Islet of Langerhans (tissue), 1 donor: ENCODE measurements at regions not wholly inside any gene's neighbourhood (a gene's known extent, or its start where the extent isn't known, plus 50 kb on each side); places are given as distances from the start of the nearest gene placed in this dataset.
A peak's percentile ranks its signal among the peaks of the same experiment; 100 is the strongest.

Source experiments
- FAIRE-seq: peaks from one replicate; lab custom pipeline; 2011; peaks lifted over from hg19 to GRCh38; lab: Jason Lieb, UNC

DNA sequence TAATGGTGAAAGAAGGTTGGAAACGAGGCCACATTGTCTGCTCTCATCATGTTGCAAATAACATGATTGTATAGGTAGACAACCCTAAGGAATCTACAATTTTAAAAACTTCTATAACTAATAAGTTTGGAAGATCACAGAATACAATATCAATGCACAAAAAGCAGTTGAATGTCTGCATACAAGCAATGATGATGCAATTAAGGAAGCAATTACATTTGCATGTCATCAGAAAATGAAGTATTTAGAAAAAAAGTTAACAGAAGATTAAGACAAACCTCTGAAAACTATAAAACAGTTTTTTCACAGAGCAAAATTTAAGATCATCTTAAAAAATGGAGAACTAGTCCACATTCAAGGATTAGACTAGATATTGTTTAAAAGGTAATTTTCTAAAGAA, 181.1 kb downstream of the METTL4 start:
- no peak for FAIRE-seq

GRCh38 chr18:2391470-2391869, 179.8 kb downstream of the METTL4 start:
- FAIRE-seq: no peak

- FAIRE-seq: no peak
Measured at GRCh38 chr18:2392446-2392845, 178.9 kb downstream of the METTL4 start.

DNA sequence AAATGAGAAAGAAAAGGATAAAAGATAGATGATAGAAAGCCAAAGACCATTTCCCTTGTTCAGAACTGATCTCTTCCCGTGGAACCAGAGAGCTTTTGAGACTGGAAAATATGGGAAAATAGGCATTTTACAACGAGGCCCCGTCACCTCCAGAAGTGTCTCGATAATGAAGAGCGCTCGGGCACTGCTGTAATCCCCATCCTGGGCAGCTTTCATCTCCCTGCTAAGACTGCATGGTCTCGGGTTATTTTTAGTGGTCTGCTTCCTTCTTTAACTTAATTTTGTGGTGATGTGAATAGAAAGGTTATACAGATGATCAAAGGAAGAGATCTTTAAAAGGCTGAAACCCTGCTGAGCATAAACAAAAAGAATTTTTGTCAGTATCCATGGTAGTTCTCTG, 176.6 kb downstream of the METTL4 start:
- FAIRE-seq: no peak

DNA sequence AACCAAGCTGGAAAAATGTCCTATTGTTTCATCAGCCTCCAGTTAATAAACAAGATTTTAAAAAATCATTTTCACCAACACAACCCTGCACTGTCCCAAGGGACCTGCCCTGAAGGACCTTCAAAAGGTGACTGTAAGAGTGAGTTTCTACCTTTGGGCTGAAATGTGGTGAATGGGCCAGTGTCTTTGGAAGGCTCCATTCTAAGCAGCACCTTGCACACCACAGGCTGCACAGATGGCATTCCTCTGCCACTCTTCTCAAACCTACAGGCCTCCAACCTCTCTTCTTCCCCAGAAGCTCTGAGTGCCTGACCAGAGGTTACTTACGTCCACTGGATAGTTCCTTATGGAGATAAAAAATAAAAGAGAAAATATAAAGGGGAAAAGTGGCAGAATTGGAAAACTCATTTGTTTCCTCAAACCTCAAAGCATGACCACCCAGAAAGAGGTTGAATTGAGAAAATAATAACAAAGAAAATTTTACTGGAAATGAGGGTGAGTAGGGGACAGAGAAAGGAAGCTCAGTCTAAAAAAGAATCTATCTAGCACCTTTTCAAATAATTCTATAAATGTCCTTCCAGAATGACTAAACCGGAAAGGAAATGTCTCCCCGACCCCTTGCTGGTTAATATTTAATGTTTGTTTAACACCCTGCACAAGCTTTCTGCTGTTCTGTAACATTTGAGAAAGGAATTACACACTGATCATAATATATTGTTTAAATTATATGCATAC, 175.7 kb downstream of the METTL4 start:
- no peak for FAIRE-seq

GRCh38 chr18:2396162-2396505, 175.2 kb downstream of the METTL4 start:
- no peak for FAIRE-seq

GRCh38 chr18:2400701-2401196, 170.6 kb downstream of the METTL4 start:
- FAIRE-seq: no peak

DNA sequence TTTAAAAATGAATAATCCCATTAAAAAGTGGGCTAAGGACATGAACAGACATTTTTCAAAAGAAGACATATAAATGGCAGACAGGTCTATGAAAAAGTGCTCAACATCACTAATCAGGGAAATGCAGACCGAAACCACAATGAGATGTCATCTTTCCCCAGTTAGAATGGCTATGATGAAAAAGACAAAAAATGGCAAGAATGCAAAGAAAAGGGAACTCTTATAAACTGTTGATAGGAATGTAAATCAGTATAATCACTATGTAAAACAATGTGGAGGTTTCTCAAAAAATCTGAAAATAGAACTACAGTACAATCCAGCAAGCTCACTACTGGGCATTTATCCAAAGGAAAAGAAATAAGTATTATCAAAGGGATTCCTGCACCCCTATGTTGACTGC, 169.2 kb downstream of the METTL4 start:
- FAIRE-seq: peak; percentile 76

DNA sequence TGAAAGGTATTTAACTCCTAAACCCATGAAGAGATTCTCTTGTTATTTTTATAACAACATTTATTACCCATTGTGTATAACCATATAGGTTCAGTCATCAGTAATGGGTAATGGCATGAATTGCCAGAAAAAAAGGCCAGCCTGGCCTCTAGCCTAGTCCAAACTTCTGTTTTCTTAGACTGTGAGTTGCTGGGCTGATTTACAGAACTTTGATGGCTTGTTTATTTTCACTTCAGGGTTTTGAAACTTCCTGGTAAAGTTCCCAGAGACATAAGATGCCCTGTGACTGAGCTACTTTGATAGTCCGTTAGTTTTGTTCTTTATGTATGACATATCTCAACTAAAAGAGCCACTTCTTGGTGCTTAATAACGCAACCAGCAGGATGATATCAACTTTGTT, 164.8 kb downstream of the METTL4 start:
- FAIRE-seq: no peak

DNA sequence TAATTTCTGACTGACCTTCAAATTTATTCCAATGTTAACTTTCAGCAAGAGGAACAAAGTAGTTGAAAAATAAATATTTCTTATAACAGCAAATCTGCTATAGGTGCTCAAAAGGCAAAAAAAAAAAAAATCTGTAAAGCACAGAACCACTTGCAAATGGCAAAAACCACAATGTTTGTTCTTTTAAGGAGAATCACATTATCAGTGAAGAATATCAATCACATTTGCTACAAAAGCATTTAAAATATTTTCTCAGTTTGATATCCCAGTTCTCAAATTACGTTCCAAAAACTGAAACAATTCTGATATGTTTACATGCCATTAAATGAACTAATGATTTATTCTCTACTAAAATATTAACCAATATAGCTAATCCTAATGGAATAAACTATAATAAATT, 163.3 kb downstream of the METTL4 start:
- FAIRE-seq: peak; percentile 51

- FAIRE-seq: peak; percentile 66
Measured at GRCh38 chr18:2409906-2410305, 161.4 kb downstream of the METTL4 start.

DNA sequence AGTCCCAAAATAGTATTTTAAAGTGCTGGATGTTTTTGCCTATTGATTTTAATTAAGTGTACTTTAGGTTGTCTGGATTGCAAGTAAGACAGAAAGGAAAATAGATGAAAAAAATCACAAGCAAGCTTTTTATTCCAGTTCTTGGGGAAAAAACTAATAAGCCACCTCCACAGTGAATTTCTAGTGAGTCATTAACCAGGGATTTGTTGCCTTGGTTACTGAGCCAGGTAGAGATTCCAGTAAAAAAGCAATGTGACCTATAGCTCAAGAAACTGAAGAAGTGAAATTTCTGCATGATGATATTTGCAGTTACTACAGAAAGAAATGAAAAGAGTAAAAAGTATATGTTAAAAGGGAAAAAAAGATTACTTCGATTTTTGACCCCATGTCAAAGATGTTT, 160.6 kb downstream of the METTL4 start:
- peak; percentile 88 for FAIRE-seq

GRCh38 chr18:2411381-2411960, 159.8 kb downstream of the METTL4 start:
- peak; percentile 89 for FAIRE-seq

DNA sequence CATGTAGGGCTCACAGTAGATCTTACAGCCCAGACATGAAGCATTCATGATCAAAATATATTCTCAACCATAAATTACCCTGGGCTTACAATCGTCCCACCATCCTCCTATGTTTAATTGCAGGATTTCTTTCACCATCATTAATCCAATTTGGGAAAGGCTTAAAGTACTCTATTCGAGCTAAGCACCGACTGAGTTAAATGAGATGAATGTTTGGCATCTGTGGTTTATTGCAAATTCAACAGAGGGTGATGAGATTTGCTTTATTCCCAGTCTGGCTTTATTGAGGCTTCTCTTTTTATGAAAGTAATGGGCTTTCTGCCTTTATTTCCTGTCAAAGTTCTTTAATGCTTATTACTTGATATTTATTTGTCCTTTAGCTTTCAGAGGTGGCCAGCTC, 159.0 kb downstream of the METTL4 start:
- FAIRE-seq: peak; percentile 45

GRCh38 chr18:2412996-2413751, 158.1 kb downstream of the METTL4 start:
- no peak for FAIRE-seq

DNA sequence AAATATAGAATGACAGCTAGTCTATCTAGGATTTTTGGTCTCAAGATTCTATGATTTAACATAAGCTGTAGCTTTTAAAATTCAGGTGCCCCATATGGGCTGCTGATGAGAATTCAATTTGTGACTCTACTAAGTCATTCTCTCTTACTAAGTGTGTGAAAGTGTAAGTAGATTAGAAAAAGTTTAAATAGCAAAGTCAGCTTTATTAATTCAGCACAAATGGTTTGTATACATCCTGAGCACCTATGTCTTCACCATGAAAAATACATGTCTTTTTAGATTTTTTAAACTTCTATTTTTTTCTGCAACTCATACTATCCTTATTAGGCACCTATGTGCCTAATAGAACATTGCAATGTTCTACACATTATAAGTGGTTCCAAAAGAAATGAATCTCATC, 157.1 kb downstream of the METTL4 start:
- FAIRE-seq: no peak

GRCh38 chr18:2415656-2416055, 155.6 kb downstream of the METTL4 start:
- FAIRE-seq: no peak

- no peak for FAIRE-seq
Measured at GRCh38 chr18:2417861-2418610, 153.3 kb downstream of the METTL4 start.

GRCh38 chr18:2420367-2420766, 150.9 kb downstream of the METTL4 start:
- FAIRE-seq: no peak

- FAIRE-seq: no peak
Measured at GRCh38 chr18:2423761-2424160, 147.5 kb downstream of the METTL4 start.

DNA sequence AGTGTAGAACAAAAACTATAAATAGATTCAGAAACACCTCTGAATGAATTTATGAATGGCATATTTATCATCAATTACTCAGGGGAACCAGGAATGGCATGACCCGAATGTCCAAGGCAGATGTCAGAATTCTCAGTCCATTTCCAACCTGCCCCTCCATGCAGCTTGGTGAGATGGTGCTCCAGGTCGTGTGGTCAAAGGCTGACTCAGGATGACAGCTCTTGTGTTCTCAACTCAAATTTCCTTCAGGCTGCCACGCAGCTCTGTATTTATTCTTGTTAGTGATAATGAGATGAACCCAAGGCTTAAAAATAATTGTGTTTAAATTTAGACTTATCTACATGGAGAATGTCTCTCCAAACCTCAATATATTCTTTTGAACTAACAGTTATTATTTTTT, 146.9 kb downstream of the METTL4 start:
- FAIRE-seq: no peak

- no peak for FAIRE-seq
Measured at GRCh38 chr18:2425426-2426317, 145.6 kb downstream of the METTL4 start.
